HG03442 (cell line): ENCODE measurements at regions not wholly inside any gene's neighbourhood (a gene's known extent, or its start where the extent isn't known, plus 50 kb on each side); places are given as distances from the start of the nearest gene placed in this dataset.
"Not testable (repeated sequence)": the region's sequence is repeated elsewhere in the genome, so short reads cannot be mapped to it uniquely, and the experiment has no call there.

ENCODE experiments used
- ATAC-seq: cut with Tn5 transposase; IDR thresholded peaks from one replicate; pipeline ENCODE4 v1.9.1; 2021; ENCODE audit warnings: mild to moderate bottlenecking, moderate library complexity; ENCODE audit not compliant: unreplicated experiment

GRCh38 chr6:141463237-141463977 lies 669.3 kb upstream of the GJE1 start:
- peak; percentile 82 for ATAC-seq

GRCh38 chr6:141460743-141461484 lies 671.8 kb upstream of the GJE1 start:
- ATAC-seq: no peak

DNA sequence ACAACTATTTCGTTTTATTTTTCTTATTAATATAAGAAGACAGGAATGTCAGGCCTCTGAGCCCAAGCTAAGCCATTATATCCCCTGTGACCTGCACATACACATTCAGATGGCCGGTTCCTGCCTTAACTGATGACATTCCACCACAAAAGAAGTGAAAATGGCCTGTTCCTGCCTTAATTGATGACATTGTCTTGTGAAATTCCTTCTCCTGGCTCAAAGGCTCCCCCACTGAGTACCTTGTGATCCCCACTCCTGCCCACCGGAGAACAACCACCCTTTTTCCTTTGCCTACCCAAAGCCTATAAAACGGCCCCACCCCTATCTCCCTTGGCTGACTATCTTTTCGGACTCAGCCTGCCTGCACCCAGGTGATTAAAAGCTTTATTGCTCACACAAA lies 672.5 kb upstream of the GJE1 start:
- not testable (repeated sequence) for ATAC-seq

GRCh38 chr6:141457984-141458383 lies 674.7 kb upstream of the GJE1 start:
- not testable (repeated sequence) for ATAC-seq

GRCh38 chr6:141452354-141452686 lies 680.4 kb upstream of the GJE1 start:
- ATAC-seq: no peak

- ATAC-seq: no peak
Measured at GRCh38 chr6:141451511-141452353, 681.0 kb upstream of the GJE1 start.

GRCh38 chr6:141451181-141451510 lies 681.6 kb upstream of the GJE1 start:
- ATAC-seq: no peak

DNA sequence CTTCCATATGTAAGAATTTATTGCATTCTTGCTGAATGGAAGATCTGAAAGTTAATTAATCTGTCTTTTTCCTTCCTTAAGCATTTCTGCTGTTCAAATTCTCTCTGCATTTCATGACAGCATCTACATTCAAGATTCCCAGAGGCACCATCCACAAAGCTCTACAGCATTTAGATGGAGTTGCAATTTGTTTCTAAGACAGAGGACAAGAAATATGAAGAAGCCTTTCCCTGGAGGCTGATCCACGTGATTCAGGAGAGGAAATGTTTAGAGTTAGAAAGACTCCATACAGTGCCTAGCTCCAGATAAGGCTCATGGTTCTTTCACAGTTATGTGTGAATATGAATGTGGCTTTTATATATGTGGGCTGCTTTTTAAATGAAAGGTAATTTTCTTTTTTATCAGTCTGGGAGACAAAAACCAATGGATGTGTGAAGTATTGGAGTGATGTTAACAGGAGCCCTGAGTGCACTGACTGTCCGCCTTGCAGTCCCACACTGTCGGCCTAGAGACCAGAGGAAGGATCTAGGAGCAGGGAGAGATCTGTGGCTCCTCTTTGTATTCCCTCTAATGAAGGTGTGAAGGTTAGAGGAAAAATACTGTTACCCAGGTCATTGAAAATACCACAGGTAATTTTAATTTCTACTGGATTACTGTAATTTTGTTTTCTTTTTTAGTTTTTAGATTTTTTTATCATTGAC lies 686.6 kb upstream of the GJE1 start:
- ATAC-seq: no peak

DNA sequence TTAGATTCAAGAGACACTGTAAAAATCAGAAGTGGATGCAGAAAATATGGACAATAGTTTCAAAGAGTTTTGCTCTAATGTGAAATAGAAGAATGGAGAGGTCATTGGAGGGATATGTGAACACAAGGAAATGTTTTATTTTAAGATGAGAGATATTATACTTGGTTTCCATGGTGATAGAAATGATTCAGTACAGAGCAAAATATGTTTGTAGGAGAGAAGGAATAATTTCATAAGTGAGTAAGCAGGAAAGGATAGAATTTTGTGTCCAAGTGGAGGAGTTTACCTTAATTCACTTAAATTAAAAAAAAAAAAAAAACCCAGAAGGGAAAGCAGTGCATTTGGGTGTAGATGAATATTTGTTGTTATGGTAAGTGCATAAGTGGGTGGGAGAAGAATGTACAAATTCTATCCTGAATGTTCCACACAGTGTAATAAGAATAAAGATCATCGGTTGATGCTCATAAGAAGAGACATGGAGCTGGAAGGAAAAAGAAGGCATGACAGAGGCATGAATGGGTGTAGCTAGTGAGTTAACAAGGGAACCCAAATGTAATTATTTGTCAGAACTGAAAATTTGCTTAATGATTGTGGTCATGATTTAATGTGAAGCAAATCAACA lies 688.9 kb upstream of the GJE1 start:
- ATAC-seq: no peak

DNA sequence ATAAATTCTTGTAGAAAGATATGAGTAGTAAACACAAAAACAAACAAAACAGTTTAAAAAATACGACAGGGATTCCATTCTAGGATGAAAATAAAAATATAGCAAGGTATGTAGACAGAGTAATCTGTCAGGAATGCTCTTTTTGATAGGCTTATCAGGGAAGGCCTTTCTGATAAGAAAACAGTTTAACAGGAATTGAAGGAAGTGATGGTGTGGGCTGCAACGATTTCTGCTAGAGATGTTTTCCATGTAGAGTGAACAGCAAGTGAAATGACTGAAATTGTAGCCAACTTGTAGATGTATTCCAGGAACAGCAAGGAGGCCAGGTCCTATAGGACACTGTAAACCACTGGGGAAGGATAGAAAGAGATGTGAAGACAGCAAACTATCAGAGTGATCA lies 689.7 kb upstream of the GJE1 start:
- no peak for ATAC-seq

- no peak for ATAC-seq
Measured at GRCh38 chr6:141439513-141439912, 693.2 kb upstream of the GJE1 start.

GRCh38 chr6:141437685-141438084 lies 695.0 kb upstream of the GJE1 start:
- ATAC-seq: peak; percentile 55

- ATAC-seq: no peak
Measured at GRCh38 chr6:141437011-141437410, 695.7 kb upstream of the GJE1 start.

DNA sequence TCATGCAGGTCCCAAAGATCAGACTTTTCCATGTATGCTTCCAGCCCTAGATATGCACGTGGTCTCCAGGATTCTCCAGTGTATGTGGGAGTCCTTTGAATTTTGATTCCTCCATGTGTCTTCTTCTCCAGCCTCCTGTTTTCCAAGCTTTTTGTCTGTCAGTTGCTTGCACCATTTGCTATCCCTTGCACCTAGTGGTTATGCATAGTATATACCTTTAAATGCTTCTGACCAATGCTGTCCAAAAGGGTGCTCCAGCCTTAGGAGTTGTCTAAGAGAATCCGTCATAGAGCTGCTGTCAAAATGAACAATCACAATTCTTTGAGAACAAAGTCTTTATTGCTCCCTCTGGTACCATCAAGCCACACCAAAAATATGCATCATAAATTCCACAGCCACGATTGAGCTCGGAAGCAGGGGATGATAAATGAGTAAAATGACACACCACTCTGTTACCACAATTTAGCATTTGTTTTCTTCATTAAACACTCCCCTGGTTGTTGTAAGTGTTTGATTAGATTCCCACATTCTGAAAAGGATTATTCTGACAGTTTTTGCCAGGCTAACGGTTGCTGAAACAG lies 706.2 kb upstream of the GJE1 start:
- no peak for ATAC-seq

- no peak for ATAC-seq
Measured at GRCh38 chr6:141421378-141421777, 711.3 kb upstream of the GJE1 start.

- no peak for ATAC-seq
Measured at GRCh38 chr6:141418076-141418475, 714.6 kb upstream of the GJE1 start.

DNA sequence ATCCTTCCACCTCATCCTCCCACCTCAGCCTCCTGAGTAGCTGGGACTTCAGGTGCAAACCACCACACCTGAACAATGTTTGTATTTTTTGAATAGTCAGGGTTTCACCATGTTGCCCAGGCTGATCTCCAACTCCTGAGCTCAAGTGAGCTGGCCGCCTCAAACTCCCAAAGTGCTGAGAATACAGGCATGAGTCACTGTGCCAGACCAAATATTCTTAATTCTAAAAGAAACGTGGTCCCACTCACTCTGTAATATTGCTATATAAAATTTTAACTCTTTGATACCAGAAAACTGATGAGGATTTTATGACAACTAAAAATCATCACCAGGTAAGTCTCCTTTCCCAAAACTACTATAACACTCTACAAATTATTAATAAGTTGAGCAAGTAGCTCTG lies 716.8 kb upstream of the GJE1 start:
- no peak for ATAC-seq

GRCh38 chr6:141413196-141413595 lies 719.5 kb upstream of the GJE1 start:
- ATAC-seq: no peak

- no peak for ATAC-seq
Measured at GRCh38 chr6:141406761-141407160, 726.0 kb upstream of the GJE1 start.

DNA sequence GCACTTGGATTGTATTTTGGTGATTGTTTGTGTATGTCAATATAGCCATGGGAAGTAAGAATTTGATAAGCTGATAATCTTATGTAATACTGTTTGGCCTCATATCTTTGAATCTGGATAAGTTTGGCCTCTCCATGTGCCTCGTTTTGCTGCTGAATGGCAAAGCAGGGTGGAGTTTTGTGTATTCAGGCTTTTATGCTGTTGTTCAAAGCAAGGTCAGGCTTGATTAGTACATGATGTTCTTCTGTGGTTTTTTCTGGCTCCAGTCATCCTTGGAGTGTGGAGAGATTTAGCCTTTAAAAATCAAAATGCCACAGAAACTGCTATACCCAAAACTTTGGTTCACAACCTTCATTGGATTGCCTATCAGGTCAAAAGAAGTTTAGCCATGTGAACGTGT lies 728.9 kb upstream of the GJE1 start:
- ATAC-seq: no peak
